T-helper 22 cell (primary cell): ENCODE measurements at regions not wholly inside any gene's neighbourhood (a gene's known extent, or its start where the extent isn't known, plus 50 kb on each side); places are given as distances from the start of the nearest gene placed in this dataset.

Experiments
- DNase-seq: peaks from one replicate; pipeline ENCODE4 v3.0.0-alpha.2; 2020; ENCODE audit warnings: low read depth

DNA sequence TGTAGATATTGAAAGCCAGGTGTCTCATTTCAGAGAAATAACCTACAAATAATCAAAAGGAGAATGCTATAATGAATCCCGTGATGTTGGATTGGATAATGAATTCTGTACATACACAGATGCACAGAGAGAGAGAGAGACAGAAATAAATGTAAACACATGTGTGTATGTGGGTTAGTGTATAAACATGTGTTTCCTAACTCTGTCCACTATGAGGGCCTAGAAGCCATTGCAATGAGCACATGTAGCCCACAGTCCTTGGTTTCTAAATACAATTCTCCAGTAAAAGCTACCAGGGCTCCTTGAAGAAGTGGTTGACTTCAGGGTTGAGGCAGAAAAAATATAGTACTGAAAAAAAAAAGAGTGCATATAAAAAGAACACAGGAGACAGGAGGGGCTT, 109.5 kb downstream of the INHBB start:
- no peak for DNase-seq

DNA sequence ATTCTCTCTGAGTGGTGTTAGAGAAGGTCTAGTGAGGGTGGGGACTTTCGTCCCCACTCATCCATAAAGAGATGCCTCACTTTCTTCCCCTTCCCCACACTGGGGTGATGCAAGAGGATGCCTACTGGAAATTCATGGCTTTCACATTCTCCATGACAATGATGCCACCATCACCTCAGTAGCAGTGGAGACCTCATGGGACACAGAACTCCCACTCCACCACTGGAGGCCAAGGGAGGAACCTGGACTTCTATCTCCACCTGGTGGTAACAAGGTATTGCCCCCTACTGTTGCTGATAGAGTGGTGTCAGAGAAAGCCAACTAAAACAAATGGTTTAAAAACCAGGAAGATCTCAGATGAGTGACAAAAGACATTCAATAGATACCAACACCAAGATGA, 110.9 kb downstream of the INHBB start:
- no peak for DNase-seq

DNA sequence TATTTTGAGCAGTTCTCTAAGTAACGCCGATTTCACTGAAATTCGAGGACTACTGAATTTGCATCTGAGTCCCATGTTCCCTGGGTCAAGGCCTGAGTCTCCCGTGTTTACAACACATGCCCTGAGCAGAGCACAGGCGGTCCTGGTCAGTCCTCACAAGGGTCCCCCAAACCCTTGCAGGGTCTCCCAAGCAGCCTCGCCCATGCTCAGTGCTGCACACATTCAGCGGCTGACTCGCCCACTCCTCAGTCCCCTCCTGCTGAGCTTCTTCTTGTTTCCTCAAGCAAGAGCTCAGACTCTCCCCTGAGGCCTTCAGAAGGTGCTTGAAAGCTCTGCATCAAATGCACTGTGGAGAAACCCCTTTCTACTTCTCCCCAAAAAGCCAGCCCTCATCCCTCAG, 114.6 kb downstream of the INHBB start:
- no peak for DNase-seq

DNA sequence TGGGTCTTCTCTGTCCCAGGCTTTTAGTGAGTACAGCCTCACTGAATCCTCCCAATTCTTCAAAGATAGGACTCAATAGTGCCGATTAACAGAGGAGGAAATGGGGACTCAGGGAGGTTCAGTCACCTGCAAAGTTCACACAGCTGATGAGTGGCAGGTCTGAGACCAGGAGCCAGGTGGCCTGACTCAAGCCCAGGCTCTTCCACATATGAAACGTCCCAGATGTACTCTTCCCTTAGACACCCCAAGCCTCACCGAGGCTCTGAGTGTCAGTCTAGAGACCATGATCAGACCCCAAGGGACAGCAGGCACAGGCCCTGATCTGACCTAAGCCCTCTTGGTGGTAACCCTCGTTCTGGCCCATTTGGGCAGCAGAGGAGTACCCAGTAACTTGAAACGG, 115.2 kb downstream of the INHBB start:
- DNase-seq = no peak

DNA sequence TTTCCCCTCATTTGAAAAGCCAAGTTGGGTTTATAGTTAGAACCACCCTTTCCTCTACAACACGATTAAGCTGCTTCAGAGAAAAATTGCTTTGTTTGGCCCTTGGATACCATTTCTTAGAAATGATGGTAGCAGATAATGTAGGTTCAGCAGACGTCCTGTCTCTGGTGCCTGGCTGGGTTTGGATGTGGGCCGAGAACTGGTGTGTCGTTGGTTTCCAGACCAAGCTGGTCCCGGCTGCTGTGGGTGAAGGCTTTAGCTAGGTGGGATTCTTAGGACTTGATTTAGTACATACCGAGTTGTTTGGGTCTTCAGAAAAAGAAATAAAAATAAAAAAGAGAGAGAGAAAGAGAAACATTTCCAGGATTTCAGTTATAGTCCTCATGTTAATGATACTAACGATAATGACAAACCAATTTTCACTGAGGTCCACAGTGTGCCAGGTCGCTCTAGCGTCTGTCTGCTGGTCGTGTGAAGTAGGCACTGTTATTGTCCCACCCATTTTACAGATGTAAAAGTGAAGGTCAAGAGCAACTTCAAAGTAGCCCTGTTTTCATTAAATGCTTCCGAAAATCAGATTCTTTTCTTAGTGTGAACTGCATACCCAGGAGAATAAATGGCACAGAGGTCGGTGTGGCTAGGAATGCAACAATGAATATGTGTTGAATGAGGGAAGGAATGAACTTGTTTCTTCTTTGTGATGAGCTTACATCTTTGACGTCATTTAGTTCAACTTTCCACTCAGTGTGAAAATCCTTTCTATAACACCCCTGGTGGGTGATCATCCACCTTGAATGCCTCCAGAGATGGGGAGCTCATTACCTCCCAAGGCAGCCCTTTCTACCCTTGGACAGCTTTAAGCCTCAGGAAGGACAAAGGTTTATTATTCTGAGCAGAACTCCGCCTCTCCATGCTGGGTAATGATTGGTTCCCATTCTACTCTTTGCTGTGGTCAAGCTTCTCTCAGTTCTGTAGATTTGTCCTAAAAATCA, 115.9 kb downstream of the INHBB start:
- DNase-seq = no peak

DNA sequence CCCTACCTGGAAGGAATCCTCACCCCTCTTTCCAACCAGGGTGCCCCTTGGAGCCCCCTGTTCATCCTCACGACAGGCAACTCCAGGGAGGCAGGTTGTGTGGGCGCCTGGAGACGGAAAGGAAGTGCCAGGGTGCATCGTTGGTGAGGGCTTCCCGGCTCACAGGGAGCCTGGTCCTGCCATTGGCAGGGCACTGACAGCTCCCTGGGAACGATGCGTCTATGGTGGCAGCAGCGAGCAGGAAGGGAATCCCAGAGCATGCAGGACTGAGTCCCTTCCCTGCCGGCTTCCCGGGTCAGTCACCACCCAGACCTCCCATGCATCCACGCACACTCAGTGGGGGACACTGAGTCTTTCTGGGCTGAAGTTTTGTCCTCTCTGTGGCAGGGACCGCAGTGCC, 117.6 kb downstream of the INHBB start:
- DNase-seq = no peak

DNA sequence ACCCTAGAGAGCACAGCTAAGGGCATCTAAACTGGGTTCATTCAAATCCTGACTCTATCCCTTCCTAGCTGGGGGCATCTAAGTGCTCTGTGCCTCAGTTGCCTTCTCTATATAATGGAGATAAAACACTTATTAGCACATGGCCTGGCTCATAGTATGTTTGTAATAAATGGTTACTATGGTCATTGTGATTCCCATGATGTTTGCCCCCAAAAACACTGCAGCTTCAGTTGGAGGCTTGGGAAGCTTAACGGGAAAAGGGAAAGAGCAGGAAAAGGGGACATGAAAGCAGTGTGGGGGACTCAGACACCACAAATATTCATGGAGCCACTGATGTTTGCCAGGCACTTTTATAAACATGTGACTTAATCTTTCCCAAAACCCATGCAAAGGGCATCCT, 118.1 kb downstream of the INHBB start:
- no peak for DNase-seq

DNA sequence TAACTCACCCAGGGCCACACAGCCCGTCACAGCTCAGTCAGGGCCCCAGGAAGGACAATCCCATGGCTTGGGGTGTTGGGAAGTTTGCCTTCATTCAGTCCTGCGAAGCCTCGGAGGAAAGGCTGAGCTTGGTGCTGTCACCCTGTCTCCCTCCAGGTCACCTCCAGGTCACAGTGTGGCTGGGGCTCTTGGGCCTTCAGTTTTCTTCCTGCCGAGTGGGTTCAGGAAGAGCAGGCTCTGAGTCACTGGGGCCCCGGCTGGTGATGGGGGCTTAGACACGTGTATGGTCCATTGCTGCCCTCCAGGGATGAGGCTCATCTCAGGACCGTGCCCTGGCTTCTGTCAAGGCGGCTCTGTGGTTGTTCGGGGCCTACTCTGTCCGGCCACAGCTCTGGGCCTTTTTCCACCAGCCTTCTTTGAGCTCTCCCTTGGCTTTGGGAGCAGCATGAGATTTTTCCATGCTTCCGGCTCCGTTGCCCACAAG, 118.6 kb downstream of the INHBB start:
- DNase-seq = no peak

DNA sequence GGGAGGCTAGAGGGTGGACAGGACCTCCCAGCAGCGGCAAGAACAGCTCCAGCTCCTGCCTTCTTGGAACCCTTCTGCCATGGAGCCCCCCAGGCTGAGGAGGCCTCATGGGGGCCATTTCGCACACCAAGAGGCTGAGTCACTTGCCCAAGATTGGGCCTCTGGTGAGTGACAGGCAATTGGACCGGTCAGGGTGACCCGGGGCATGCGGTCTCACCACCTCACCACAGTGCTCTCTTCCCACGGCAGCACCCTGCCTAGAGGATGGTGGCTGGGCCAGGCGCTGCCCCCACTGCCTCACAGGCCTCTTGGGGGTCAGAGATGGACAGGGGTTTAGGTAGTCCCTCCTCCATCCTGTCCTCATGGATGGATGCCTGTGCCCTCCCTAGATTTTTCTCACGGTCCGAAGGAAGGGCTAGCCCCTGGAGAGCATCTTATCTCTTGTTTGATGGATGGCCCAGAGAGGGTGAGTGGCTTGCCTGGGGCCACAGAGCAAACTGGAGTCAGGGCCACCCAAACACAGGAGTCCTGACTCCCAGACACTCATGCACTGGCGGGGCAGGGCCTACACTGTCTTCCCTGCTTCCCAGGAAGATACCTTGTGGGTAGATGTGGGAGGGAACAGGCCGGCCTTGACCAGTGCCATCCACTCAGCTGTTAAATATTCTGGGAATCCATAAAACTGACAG, 119.2 kb downstream of the INHBB start:
- no peak for DNase-seq

DNA sequence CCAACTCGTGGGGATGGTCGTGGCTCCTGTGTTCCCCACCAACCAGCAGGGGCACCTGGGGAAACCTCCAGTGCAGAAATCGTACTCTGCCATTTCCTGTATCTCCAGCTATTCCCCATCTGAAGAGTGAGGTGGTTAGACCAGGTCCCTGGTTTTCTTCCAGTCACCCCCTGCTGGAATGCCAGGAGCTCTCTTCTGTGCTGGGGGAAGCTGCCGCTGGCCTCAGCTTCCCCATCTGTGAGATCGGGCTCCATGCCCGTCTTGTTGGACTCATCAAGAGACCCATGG, 119.7 kb downstream of the INHBB start:
- no peak for DNase-seq

DNA sequence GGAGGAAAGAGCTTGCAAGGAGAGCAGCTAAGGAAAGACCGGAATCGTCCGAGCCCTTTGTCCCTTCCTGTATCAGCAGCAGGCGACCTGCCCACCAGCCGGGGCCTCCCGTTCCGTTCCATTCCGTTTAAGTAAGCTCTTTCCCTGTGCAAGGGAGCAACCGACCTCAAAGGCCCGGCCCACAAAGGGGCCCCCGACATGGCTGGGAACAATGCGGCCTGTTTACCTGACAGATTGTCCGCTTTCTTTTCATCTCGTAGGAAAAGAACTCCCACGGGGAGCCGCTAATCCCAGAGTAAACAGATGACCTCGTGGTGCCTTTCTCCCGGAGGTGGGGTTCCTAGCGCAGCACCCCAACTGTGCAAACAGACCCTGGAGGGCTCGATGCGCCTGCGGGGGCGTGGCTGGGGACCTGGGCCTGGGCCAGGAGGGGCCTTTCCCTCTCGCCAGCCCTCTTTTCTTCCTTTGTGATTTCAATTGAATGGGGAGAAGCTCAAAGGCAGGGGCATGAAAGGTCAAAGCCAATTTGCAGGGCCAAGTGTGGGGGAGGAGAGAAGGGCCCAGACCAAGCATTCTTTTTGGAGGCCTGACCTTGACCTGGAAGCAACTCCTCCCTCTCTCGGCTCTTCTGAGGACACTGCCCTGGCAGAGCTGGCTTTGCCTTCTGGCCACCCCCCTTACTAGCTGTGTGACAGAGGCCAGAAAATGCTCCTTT, 120.2 kb downstream of the INHBB start:
- no peak for DNase-seq

DNA sequence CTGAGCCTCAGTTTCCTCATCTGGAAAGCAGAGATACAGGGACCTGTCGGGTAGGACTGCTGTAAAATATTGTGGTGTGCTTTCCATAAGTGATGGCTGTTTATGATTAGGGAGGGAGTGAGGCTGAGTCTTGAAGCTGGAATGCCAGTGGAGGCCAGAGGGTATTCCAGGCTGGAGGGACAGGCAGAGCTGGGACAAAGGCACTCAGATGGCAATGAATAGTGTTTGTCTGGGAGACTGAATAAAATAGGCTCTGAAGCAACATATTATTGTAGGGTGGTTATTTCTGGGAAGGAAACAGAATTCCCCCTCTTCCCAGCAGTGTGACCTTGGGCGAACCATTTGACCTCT, 120.7 kb downstream of the INHBB start:
- no peak for DNase-seq

DNA sequence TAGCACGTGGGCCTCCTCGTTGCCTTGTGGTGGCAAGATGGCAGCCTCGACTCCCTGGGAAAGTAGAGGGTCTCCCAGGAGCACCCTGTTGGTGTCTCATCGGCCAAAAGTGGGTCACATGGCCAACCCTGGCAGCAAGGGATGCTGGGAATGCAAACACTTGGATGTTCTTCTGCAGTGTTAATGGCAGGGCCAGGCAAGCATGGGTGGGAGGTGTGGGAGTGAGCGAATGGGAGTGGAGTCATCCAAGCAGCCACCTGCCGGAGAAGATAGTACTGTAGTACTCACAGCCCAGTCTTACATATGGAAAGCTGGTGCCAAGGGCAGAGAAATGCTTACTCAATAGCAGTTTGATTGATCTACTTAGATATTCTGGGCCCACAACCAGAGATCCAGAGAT, 122.2 kb downstream of the INHBB start:
- no peak for DNase-seq

DNA sequence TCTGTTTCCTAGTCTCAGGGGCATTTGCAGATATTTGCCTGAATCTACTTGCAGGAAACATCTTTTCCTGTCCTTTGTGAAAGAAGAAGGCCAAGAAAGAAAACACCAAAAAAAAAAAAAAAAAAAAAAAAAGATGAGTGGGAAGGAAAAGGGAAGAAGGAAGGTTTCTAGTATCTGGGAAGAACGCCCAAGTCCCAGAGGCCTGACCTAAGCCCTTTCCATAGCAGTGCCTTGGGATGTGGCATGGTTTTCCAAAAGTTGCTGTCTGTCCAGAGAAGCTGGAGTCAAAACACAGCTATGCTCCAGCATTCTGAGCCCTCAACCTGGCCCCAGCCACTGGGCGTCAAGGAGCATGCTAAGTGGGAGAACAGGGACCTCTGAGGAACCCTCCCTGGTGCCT, 123.5 kb downstream of the INHBB start:
- DNase-seq = no peak

DNA sequence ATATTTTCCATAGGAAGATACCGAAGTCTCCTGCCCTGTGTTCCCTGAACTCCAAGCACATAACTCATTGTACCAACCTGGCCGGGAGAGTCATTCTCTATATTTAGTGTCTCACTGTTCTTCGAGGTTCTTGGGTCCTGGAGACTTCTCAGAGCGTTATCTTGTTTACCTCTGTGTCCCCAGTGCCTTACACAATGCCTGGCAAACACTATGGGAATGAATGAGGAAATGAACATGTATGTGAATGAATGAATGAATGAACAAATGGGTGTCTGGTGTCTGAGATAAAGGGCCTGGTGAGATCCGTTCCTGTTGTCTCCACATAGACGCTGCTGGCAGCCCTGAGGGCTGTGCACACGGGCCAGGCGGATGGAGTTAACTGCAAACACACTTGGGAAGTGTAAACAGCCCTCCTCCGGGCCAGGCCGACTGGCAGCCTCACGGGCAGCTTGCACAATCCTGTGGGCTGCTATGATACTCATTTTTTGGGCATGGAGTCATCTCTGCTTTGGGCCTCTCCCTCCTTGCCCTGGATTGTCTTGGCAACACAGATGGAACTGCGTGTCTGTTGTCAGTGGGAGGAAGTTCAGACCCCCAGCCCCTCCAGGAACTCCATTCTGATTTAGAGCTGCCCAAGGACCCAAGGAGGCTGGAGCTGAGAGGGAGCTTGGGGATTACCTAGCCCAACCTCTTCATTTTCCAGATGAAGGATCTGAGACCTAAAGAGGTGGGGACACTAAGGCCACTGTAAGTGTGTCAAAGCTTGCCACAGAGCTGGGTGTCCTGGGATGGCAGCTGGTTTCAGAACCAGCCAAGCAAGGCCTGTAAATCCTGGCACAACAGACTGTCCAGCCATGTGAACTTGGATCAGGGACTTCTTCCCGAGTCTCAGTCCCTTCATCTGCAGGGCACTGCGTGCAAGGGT, 124.4 kb downstream of the INHBB start:
- no peak for DNase-seq

DNA sequence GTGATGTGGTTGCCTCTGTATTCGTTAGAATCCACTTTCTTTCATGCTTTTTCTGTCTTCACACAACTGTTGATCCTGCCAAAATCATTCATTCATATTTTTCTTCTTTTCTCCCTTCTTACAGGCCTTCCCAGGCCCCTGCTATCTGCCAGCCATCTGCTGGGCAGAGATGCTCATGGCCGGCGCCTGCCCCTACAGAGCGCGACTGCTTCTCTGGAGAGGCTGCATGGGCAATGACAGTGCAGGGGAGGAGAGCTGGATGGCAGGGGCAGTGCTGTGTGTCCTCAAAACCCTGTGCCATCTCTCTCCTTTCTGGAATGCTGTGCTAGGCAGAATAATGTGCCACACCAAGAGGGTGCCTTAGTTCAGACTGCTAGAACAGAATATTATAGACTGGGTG, 125.2 kb downstream of the INHBB start:
- DNase-seq = no peak

DNA sequence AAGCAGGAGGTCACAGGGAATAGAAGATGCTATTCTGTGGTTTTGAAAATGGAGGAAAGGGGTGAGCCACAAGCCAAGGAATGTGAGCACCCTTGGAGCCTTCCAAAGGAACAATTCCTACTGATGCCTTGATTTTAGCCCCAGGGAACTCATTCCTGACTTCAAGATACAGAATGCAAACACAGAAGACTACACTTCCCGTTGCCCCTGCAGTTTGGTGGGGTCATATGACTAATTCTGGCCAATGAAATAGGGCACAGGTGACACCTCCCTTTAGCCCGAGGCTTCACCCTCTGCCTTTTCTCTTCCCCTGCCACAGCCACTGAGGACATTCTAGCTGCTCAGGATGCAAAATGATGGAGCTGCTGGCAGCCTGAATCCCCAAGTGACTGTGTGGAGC, 126.1 kb downstream of the INHBB start:
- DNase-seq = no peak

DNA sequence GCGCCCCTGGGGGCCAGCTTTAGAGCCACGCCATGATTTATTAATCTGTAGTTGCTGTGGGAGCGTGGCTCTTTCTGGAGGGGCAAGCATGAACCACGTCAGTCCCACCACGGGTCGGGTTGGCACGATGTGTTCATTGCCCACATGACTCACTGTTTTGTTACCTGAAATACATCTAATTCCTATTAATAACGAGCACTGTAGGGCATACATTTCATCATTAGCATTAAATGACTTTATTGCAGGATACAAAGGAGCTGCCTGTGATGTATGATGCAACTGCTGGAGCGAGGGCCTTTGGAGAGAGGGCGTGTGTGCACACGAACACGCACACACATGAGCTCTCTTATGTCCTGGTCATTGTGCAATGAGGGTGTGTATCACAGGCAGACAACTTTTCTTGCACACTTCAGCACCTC, 127.0 kb downstream of the INHBB start:
- no peak for DNase-seq

DNA sequence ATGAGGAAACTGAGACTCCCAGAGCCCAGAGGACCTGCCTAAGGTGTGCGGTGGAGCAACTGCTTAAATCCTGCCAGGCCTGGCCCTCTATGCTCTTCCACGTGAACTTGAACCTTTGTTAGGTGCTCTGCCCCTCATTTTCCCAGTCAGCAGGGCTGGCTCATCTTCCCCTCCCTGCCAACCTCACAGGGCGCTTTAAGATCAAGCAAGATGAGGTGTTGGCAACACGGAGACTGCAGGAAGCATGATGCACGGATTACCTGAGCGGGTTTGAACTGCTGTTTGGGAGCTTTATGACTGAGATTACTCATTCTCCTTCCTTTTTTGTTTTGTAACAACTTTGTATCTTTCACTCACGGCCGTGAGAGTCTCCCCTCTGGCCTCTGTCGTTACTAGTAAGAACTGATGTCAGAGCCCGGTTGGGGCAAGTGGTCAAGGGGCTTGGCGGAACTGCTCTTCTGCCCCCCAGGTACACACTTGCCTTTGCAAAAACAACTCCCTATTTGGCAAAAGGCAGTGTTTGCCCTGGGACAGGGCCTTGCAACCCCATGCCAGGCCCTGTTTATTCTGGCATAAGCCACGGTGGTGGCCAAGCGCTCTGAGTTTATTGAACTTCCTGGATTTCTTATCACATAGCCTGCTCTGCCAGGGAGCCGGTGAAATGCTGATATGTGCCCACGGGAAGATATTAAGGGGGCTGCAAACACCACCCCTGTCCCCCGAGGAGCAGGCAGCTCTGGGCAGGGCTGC, 127.8 kb downstream of the INHBB start:
- DNase-seq = no peak

DNA sequence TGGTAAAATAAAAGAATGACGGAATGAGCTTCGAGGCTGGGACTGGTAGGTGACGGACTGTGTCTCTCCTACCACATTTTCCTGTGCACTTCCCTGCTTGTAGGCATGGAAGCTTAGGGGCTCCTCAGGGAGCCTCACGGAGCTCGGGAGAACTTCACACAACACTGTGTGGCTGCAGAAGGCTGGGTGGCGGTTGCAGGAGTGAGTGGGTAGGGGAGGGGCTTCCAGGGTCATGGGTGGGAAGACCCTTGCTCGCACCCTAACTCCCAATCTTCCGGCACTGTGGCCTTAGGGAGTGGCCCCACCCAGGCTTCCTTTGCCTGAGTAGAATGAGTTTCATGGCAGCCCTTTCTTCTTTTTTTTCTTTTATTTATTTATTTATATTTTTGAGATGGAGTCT, 128.6 kb downstream of the INHBB start:
- DNase-seq = no peak

DNA sequence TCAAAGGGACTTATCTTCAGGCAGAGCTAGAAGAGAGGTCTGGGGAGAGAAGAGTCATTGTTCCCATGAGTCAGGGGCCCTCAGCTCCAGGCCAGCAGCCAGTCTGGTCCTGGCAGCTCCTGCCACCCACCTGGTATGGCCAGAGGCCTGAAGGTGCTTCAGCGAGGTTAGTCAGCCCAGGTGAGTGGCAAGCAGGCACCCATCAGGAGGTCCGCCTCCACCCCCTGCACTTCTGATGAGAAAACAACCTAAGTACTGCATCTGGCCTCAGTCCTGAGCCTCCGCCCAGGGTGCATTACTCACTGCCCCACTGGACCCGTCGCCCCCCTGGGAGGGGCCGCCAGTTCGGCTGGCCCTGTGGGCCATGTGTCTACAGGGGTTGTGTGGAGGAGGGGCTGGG, 130.2 kb downstream of the INHBB start:
- no peak for DNase-seq
